HL-60/S4 (cell line): ENCODE measurements at regions not wholly inside any gene's neighbourhood (a gene's known extent, or its start where the extent isn't known, plus 50 kb on each side); places are given as distances from the start of the nearest gene placed in this dataset.
"Not testable (repeated sequence)": the region's sequence is repeated elsewhere in the genome, so short reads cannot be mapped to it uniquely, and the experiment has no call there.

ENCODE experiments used
- in situ Hi-C: fragments of 300-500 bp; cut with MboI; formaldehyde crosslinking; loops from 2 replicates; pipeline ENCODE4 v1.14.3; 2022; ENCODE audit warnings: low sequenced_read_pairs

DNA sequence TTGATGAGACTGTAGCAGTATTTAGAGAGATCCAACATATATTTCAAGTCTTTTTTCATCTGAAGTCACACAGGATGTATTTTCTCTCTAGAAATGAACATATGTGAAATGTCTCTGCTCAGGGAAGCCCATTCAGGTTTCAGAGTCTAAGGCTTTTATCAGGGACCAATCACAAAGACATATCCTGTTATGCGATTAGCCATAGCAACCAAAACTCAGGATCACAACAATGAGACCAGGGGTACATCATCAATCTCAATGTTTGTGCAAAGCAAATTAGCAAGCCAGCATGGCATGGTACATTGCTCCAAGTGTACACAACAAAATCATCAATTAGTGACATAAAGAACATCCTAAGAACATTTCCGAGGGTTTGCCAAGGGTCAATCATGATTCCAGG is 99.2 kb upstream of the AMN1 start:
- in situ Hi-C loops, result no loop called here

DNA sequence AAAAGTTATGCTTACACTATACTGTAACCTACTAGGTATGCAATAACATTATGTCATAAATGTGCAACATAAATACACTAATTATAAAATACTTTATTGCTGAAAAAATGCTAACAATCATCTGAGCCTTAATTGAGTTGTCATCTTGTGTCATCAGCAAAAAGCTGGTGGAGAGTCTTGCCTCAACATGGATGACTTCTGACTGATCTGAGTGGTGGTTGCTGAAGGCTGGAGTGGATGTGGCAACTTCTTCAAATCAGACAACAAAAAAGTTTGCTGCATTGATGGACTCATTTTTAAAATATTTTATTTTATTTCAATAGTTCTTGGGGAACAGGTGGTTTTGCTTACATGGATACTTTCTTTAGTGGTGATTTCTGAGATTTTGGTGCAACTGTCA is 93.9 kb upstream of the AMN1 start:
- in situ Hi-C loops, result no loop called here

DNA sequence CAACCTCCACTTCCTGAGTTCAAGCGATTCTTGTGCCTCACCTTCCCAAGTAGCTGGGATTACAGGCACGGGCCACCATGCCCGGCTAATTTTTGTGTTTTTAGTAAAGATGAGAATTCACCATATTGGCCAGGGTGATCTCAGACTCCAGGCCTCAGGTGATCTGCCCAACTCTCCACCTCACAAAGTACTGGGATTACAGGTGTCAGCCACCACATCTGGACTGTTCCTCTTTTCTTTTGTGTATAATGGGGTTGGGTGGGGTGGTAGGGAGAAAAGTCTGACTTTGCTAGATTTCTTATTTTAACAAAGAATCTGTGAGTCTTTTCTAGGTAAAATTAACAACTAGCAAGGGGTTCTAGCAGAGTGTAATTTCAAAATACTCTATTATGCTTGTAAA is 92.7 kb upstream of the AMN1 start:
- in situ Hi-C loops, result no loop called here

DNA sequence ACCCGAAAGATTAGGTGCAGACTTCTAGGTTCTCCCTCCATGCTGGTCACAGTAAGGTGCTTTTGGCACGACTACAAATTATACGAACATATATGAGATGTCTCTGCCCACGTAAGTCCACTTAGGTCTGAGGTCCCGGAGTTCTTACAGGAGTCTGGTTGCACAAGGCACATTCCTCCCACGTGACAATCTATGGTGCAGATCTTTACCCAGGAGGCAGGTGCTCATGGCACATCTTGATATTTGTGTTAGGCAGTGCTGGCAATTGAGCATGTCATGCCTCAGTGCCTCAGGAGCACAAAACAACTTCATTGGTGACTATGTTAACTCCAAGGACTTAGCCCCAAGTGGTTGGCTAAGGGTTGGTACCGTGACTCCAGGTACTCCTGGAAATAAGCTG is 92.0 kb upstream of the AMN1 start:
- in situ Hi-C loops, result no loop called here

DNA sequence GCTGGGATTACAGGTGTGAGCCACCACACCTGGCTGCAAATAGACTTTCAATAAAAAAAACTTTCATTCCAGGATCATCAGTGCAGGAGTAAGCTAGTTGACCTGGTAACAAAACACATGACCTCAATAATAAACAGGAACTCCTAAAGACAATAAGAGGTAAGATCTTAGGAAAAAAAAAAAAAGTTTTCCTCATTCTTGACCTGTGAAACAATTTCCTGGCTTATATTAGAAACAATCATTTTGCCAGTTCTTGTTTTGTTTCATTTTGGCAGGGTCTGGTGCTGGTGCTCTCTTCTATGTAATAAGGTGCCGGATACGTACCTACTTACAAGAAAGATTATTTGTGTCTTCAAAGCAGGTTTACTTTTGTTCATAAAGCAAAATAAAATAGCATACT is 90.6 kb upstream of the AMN1 start:
- in situ Hi-C loops, result no loop called here

DNA sequence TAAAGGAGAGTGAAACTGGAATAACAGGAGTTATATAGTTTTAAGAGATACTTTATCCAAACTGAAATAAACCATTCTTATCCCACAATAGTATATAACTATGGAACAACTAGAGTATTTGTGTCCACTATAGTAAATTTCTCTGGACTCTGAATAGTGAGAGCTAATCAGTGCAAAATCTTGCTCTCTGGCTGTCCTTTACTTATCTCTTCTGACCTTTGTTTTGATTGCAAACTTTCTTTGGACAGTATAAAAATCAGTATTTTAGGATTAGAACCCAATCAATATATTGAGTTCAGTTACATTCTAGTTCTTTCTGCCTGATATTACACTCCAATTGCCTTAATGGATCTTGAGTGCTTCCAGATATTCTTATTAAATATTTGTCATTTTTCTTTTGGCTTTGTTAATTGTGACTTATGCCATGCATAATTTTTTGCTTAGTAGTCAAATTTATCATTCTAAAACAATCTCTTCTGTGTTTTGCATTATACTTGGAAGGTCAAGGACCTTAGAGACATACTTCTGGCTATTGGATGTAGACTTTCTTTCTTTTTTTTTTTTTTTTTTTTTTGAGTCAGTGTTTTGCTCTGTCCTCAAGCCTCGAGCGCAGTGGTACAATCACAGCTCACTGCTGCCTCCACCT is 89.9 kb upstream of the AMN1 start:
- in situ Hi-C loops, result no loop called here

GRCh38 chr12:31817120-31817519 is 88.3 kb upstream of the AMN1 start:
- in situ Hi-C loops, result no loop called here

GRCh38 chr12:31815096-31815495 is 86.3 kb upstream of the AMN1 start:
- in situ Hi-C loops, result no loop called here

- in situ Hi-C loops, result no loop called here
Observed at GRCh38 chr12:31813305-31813704, 84.5 kb upstream of the AMN1 start.

DNA sequence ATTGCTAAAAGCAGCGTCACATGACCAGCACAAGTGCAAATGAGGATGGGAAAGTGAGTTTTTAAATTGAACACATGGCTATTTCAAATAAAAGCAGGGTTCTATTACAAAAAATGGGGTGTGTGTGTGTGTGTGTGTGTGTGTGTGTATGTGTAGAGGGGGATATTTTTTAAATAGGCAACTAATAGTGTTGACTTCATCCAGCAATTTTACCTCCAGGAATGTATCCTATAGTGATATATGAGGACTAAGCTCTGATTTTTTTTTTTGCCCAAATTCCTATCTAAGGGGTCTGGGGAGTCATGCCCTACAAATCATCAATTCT is 78.9 kb upstream of the AMN1 start:
- in situ Hi-C loops, result no loop called here

- in situ Hi-C loops, result not testable (repeated sequence)
Observed at GRCh38 chr12:31807081-31807772, 78.4 kb upstream of the AMN1 start.

GRCh38 chr12:31805681-31806080 is 76.9 kb upstream of the AMN1 start:
- in situ Hi-C loops, result not testable (repeated sequence)

- in situ Hi-C loops, result not testable (repeated sequence)
Observed at GRCh38 chr12:31804707-31805106, 75.9 kb upstream of the AMN1 start.

DNA sequence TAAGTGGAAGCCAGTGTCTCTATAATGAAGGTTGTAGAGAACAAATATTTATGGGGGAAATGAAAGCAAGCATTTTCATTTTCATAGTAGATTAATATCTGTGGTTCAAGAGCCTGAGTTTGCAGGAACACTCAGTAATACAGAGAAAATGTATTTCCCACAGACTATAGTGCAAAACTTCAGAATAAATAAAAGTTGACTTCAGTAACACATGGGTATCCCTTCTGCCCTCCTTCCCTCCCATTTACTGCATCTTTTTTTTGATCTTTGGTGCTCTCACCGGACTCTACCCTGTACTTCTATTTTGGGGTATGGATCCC is 75.3 kb upstream of the AMN1 start:
- in situ Hi-C loops, result no loop called here

GRCh38 chr12:31803306-31804184 is 74.7 kb upstream of the AMN1 start:
- in situ Hi-C loops, result no loop called here

DNA sequence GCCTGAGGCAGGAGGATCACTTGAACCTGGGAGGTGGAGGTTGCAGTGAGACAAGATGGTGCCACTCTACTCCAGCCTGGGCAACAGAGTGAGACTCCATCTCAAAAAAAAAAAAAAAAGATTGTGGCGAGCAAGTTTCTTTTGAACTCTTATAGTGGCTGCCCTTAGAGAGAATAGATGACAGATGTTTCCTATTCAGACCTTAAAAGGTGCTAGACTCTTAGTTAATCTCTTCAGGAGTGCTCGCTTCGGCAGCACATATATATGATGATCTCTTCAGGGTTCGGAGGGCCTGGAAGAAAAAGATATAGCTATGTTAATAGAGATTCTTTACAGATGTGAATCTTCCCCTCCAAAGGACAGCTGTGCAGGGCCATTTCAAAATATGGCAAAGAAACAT is 73.1 kb upstream of the AMN1 start:
- in situ Hi-C loops, result no loop called here

- in situ Hi-C loops, result no loop called here
Observed at GRCh38 chr12:31797230-31797872, 68.5 kb upstream of the AMN1 start.

- in situ Hi-C loops, result no loop called here
Observed at GRCh38 chr12:31796270-31796951, 67.6 kb upstream of the AMN1 start.

GRCh38 chr12:31794745-31795144 is 65.9 kb upstream of the AMN1 start:
- in situ Hi-C loops, result no loop called here

DNA sequence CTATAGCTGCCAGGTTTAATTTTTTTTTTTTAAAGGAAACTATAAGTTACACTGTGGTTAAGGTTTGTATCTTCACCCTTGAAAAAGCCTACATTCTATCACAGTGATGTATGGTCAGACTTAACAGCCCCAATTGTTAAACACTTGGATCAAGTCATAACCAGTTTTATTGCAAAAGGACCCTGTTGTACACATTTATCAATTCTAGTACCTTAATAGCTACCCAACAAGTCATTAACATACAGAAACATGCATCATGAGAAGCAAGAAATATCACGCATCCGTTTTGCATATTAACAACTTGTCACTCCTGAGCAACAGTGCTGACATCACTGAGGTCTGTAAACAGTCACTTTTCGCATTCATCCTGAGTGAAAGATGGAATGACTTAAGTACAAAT is 62.4 kb upstream of the AMN1 start:
- in situ Hi-C loops, result not testable (repeated sequence)

DNA sequence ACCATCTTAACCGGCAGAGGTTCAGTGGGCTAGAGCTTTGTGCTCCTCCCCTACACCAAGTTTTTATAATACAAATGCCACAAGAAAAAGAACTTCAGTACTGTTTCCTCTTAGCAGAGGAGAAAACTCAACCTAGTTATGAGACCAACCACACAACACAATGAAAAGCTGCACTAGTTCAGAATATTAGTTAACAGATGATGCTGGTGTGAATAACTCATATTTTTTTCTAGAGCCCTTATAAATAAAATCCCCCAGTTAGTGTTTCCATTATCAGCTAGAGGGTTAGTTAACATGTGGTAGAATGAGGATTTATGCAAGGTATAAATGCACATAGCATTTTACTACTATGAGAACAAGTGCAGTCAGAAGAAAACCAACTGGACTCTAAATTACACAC is 61.9 kb upstream of the AMN1 start:
- in situ Hi-C loops, result no loop called here
